Endothelial cell of umbilical vein (primary cell): ENCODE measurements at regions not wholly inside any gene's neighbourhood (a gene's known extent, or its start where the extent isn't known, plus 50 kb on each side); places are given as distances from the start of the nearest gene placed in this dataset.

Experiments
- BruUV-seq: library from RNA; stranded (reverse); fragments of 400-500 nt; replicated peaks from 2 replicates; lab custom pipeline; 2021; lab: Mats Ljungman, UMichigan
- CTCF ChIA-PET: fragments of 300-600, 350-600 bp; sonication (Branson Sonifier 250); formaldehyde crosslinking; loops from one replicate; lab custom pipeline; 2021; ENCODE audit warnings: antibody characterized with exemption, inconsistent platforms; lab: Charles Lee
- POLR2A ChIA-PET: fragments of 300-600, 350-600 bp; sonication (Branson Sonifier 250); formaldehyde crosslinking; loops from one replicate; lab custom pipeline; 2021; ENCODE audit warnings: antibody characterized with exemption, inconsistent platforms; lab: Charles Lee
- DNase-seq: peaks from one replicate; pipeline ENCODE4 v3.0.0-alpha.2; 2011; ENCODE audit warnings: low read depth, low spot score
- FAIRE-seq: peaks from 2 replicates; lab custom pipeline; 2011; peaks lifted over from hg19 to GRCh38; lab: Jason Lieb, UNC
- H2AFZ ChIP-seq: 2 replicates; pipeline ENCODE4 v1.6.0; 2012; ENCODE audit warnings: low read depth, low read length, control low read depth, inconsistent platforms
- H3K27ac ChIP-seq: 2 replicates; pipeline ENCODE4 v1.5.1; 2011; ENCODE audit warnings: low read depth, mild to moderate bottlenecking, control low read depth, low read length, moderate library complexity; ENCODE audit not compliant: insufficient read depth
- H3K27me3 ChIP-seq, 2 experiments: 2 replicates each; pipeline versions ENCODE4 v1.6.0 to v1.6.1; 2011; ENCODE audit warnings: low read length in 2 of 2, mixed read lengths in 1 of 2; ENCODE audit not compliant: control insufficient read depth in 2 of 2, insufficient read depth in 2 of 2
- H3K36me3 ChIP-seq, 2 experiments: 2 replicates in 1 of 2; 3 replicates in 1 of 2; pipeline ENCODE4 v1.5.1; 2011; ENCODE audit warnings: low read length in 2 of 2, mild to moderate bottlenecking in 1 of 2, moderate library complexity in 1 of 2; ENCODE audit not compliant: control insufficient read depth in 2 of 2, insufficient read depth in 2 of 2; ENCODE audit errors: extremely low read depth in 1 of 2
- H3K4me1 ChIP-seq: 3 replicates; pipeline ENCODE4 v1.5.1; 2011; ENCODE audit warnings: mild to moderate bottlenecking, low read length; ENCODE audit not compliant: control insufficient read depth, insufficient read depth; ENCODE audit errors: extremely low read depth
- H3K4me2 ChIP-seq: 2 replicates; pipeline ENCODE4 v1.6.1; 2011; ENCODE audit warnings: low read length, control low read depth, mixed read lengths; ENCODE audit not compliant: insufficient read depth
- H3K4me3 ChIP-seq, 3 experiments: fragments of 200-600 bp in 1 of 3; sonication (generic), shearing (Covaris generic) in 1 of 3; replicated peaks in 1 of 3; 2 replicates each; pipeline ENCODE4 v1.5.1; 2011 to 2016; ENCODE audit warnings: control low read depth in 3 of 3, low read length in 3 of 3, mild to moderate bottlenecking in 2 of 3, inconsistent platforms in 1 of 3, low read depth in 1 of 3, moderate library complexity in 1 of 3; ENCODE audit not compliant: insufficient read depth in 1 of 3
- H3K79me2 ChIP-seq: 2 replicates; pipeline ENCODE4 v1.6.0; 2012; ENCODE audit warnings: low read length, inconsistent platforms; ENCODE audit not compliant: control insufficient read depth, insufficient read depth
- H3K9ac ChIP-seq: replicated peaks from 2 replicates; pipeline ENCODE3; 2011; ENCODE audit warnings: low read length, control low read depth; ENCODE audit not compliant: insufficient read depth; ENCODE audit errors: extremely low read depth
- H3K9me1 ChIP-seq: replicated peaks from 3 replicates; pipeline ENCODE4 v1.6.0; 2011; ENCODE audit warnings: mild to moderate bottlenecking, low read length; ENCODE audit not compliant: control insufficient read depth, insufficient read depth; ENCODE audit errors: extremely low read depth
- H3K9me3 ChIP-seq: replicated peaks from 2 replicates; pipeline ENCODE4 v1.5.1; 2012; ENCODE audit warnings: low read length, inconsistent platforms; ENCODE audit not compliant: control insufficient read depth, insufficient read depth
- H4K20me1 ChIP-seq: replicated peaks from 2 replicates; pipeline ENCODE3; 2011; ENCODE audit warnings: mild to moderate bottlenecking, low read length; ENCODE audit not compliant: control insufficient read depth, insufficient read depth; ENCODE audit errors: extremely low read depth
- EZH2 ChIP-seq: IDR thresholded peaks from 2 replicates; pipeline ENCODE4 v1.6.1; 2012; ENCODE audit warnings: borderline replicate concordance, low read depth, mild to moderate bottlenecking, moderate library complexity, low read length, inconsistent platforms; ENCODE audit not compliant: severe bottlenecking
- FOS ChIP-seq: IDR thresholded peaks from 2 replicates; pipeline ENCODE4 v1.6.1; 2011; ENCODE audit warnings: mild to moderate bottlenecking, low read length, moderate library complexity, borderline replicate concordance; ENCODE audit not compliant: insufficient read depth
- JUN ChIP-seq: IDR thresholded peaks from 2 replicates; pipeline ENCODE4 v1.6.1; 2011; ENCODE audit warnings: borderline replicate concordance, low read depth; ENCODE audit not compliant: insufficient read length, insufficient read depth
- POLR2A ChIP-seq: IDR thresholded peaks from 2 replicates; pipeline ENCODE4 v1.6.1; 2012; ENCODE audit warnings: low read depth, mild to moderate bottlenecking, control low read depth, low read length
- POLR2AphosphoS5 ChIP-seq: IDR thresholded peaks from 2 replicates; pipeline ENCODE4 v1.6.1; 2012; ENCODE audit warnings: low read depth, mild to moderate bottlenecking, control low read depth, low read length, moderate library complexity; ENCODE audit not compliant: insufficient read depth
- dilution Hi-C: fragments of 300-500 bp; cut with MboI; formaldehyde crosslinking; loops from one replicate; pipeline ENCODE4 v1.15.0; 2019; ENCODE audit warnings: low sequenced_read_pairs; ENCODE audit not compliant: extremely low pct_ligation_motif_present
- intact Hi-C: fragments of 100-400 bp; cut with micrococcal nuclease; formaldehyde crosslinking; loops from one replicate; pipeline ENCODE4 v1.10.0; 2022
- TF ChIP-seq, protein P1 (sequence below): IDR thresholded peaks from 2 replicates; pipeline ENCODE4 v1.6.1; 2011; ENCODE audit not compliant: insufficient read depth, insufficient read length
- TF ChIP-seq, protein P2 (sequence below), 2 donors: IDR thresholded peaks; 1 replicate in 1 of 2; 2 replicates in 1 of 2; pipeline ENCODE4 v1.5.1; 2011; ENCODE audit warnings: low read length in 2 of 2, mild to moderate bottlenecking in 2 of 2, moderate library complexity in 2 of 2, control low read depth in 1 of 2, inconsistent platforms in 1 of 2, low read depth in 1 of 2; ENCODE audit not compliant: insufficient read depth in 1 of 2; ENCODE audit errors: extremely low read depth in 1 of 2

DNA sequence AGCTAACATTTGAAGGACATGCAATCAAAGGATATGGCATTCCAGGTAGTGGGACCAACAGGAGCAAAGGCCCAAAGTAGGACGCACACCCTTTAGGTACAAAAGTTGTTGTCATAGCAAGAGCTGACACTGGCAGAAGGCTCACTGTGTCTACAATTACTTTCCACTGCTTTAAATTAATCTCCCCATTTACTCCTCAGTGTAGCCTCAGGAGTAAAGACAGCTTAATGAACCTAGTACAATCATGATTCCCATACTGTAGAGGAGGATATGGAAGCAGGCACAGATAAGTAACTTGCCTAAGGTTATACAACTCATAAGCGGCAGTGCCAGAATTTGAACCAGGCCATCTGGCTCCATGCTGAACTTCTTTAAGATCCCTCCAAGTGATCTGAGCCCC lies 212.9 kb upstream of the SFSWAP start:
- Histone ChIP-seq H3K36me3 (no peaks in the 10 kb centered on the region), H3K27me3 (no peaks in the 10 kb centered on the region), H3K27ac (no peak overlapping the region), H3K79me2 (no peaks in the 10 kb centered on the region), H4K20me1 (no peaks in the 10 kb centered on the region), H3K4me2 (no peak overlapping the region), H3K4me3 (no peak overlapping the region), H3K9me1 (no peaks in the 10 kb centered on the region), H3K4me1 (no peaks in the 10 kb centered on the region), H2AFZ (no peak overlapping the region), H3K9ac (no peak overlapping the region), H3K9me3 (no peaks in the 10 kb centered on the region)
- DNase-seq (no peak), FAIRE-seq (no peak)
- intact Hi-C loops = no loop called here
- no peak for TF ChIP-seq JUN
- no peak for TF ChIP-seq FOS
- TF ChIP-seq, protein P1, sequence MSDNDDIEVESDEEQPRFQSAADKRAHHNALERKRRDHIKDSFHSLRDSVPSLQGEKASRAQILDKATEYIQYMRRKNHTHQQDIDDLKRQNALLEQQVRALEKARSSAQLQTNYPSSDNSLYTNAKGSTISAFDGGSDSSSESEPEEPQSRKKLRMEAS = no peak
- TF ChIP-seq, protein P2, sequence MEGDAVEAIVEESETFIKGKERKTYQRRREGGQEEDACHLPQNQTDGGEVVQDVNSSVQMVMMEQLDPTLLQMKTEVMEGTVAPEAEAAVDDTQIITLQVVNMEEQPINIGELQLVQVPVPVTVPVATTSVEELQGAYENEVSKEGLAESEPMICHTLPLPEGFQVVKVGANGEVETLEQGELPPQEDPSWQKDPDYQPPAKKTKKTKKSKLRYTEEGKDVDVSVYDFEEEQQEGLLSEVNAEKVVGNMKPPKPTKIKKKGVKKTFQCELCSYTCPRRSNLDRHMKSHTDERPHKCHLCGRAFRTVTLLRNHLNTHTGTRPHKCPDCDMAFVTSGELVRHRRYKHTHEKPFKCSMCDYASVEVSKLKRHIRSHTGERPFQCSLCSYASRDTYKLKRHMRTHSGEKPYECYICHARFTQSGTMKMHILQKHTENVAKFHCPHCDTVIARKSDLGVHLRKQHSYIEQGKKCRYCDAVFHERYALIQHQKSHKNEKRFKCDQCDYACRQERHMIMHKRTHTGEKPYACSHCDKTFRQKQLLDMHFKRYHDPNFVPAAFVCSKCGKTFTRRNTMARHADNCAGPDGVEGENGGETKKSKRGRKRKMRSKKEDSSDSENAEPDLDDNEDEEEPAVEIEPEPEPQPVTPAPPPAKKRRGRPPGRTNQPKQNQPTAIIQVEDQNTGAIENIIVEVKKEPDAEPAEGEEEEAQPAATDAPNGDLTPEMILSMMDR (IDR thresholded peaks at IDR 0.05; ENCODE audit: extremely low read depth in 1 of 2, insufficient read depth in 1 of 2, low read depth in 1 of 2, low read length in 2 of 2) = no peak
- no peak for TF ChIP-seq POLR2AphosphoS5
- no peak for TF ChIP-seq POLR2A
- TF ChIP-seq EZH2 = no peak
- ChIA-PET POLR2A (no interaction called here), CTCF (no interaction called here)
- BruUV-seq = no TSS peak
- dilution Hi-C loops = no loop called here
